Natural killer cell (primary cell): ENCODE measurements at regions not wholly inside any gene's neighbourhood (a gene's known extent, or its start where the extent isn't known, plus 50 kb on each side); places are given as distances from the start of the nearest gene placed in this dataset.

ENCODE experiments used
- ATAC-seq, 3 donors: fragments of 150-1000 bp in 2 of 3; fragments of 200-7000 bp in 1 of 3; cut with Tn5 transposase; 1 replicate in 1 of 3; 2 replicates in 2 of 3; pipeline ENCODE4 v1.10.0; 2021; ENCODE audit warnings: mild to moderate bottlenecking in 2 of 3, moderate library complexity in 2 of 3
- DNase-seq, 2 donors: peaks; one replicate each; pipeline versions ENCODE4 v3.0.0 to v3.0.0-alpha.2; 2013 to 2021; ENCODE audit warnings: mixed read lengths in 1 of 2
- H3K27ac ChIP-seq: one replicate; pipeline ENCODE4 v1.5.1; 2013; ENCODE audit warnings: mild to moderate bottlenecking, low read length
- H3K27me3 ChIP-seq: one replicate; pipeline ENCODE4 v1.6.1; 2013; ENCODE audit warnings: low read length; ENCODE audit not compliant: control insufficient read depth, insufficient read depth
- H3K36me3 ChIP-seq: one replicate; pipeline ENCODE4 v1.6.1; 2013; ENCODE audit warnings: low read length; ENCODE audit not compliant: control insufficient read depth, insufficient read depth
- H3K4me1 ChIP-seq: one replicate; pipeline ENCODE4 v1.6.1; 2013; ENCODE audit warnings: low read length; ENCODE audit not compliant: control insufficient read depth, insufficient read depth
- H3K4me3 ChIP-seq: one replicate; pipeline ENCODE4 v1.5.1; 2013; ENCODE audit warnings: low read length
- H3K9me3 ChIP-seq: one replicate; pipeline ENCODE4 v1.6.1; 2013; ENCODE audit warnings: low read length; ENCODE audit not compliant: control insufficient read depth, insufficient read depth
- H3K27ac Mint-ChIP-seq, 2 donors: one replicate each; pipeline ENCODE4 v1.8.0; 2022; ENCODE audit warnings: mild to moderate bottlenecking in 2 of 2, mixed read lengths in 2 of 2, moderate library complexity in 1 of 2
- H3K27me3 Mint-ChIP-seq, 2 donors: one replicate each; pipeline ENCODE4 v1.8.0; 2022; ENCODE audit warnings: low read depth in 2 of 2, mixed read lengths in 2 of 2
- H3K36me3 Mint-ChIP-seq: one replicate; pipeline ENCODE4 v1.8.0; 2022; ENCODE audit warnings: mixed read lengths
- H3K4me1 Mint-ChIP-seq, 2 donors: one replicate each; pipeline ENCODE4 v1.8.0; 2022; ENCODE audit warnings: mixed read lengths in 2 of 2
- H3K4me3 Mint-ChIP-seq: one replicate; pipeline ENCODE4 v1.8.0; 2022; ENCODE audit warnings: mild to moderate bottlenecking, moderate library complexity, mixed read lengths
- H3K9me3 Mint-ChIP-seq, 2 donors: one replicate each; pipeline ENCODE4 v1.8.0; 2022; ENCODE audit warnings: mixed read lengths in 2 of 2
- WGBS: methylation state at CpG from one replicate; pipeline ENCODE4 v1.1.7; 2013; ENCODE audit warnings: missing lambda C conversion rate; ENCODE audit not compliant: insufficient coverage; 5-methylcytosine and 5-hydroxymethylcytosine counted together
- intact Hi-C: fragments of 100-400 bp; cut with micrococcal nuclease; formaldehyde crosslinking; loops from one replicate; pipeline ENCODE4 v1.14.2; 2022
- TF ChIP-seq, protein P1 (sequence below): fragments of 200-600 bp; IDR thresholded peaks from one replicate; pipeline ENCODE4 v1.8.0; 2022; ENCODE audit warnings: antibody characterized with exemption

DNA sequence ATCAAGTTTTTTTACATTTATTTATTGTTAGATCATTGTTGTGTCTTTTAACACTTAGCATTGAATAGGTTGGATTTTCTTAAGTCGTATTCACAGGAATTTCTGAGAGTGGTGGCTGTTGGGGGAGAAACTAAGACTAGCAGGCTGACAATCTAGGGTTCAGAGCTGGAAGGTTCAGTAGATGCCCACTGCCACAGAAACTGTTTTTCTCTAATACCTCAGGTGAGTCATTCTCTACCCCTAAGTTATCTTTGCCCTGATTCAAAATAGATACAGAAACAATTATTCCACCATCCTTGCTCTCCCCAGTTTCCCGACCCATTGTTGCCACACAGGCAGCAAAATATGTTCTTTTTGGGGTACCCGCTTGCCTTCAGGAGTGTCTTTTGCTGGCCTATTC lies 870.8 kb upstream of the ID2 start:
- Histone ChIP-seq H3K36me3 (no peaks in the 10 kb centered on the region), H3K4me3 (no peak overlapping the region), H3K27me3 (no peaks in the 10 kb centered on the region), H3K4me1 (no peaks in the 10 kb centered on the region), H3K9me3 (no peaks in the 10 kb centered on the region), H3K27ac (no peak overlapping the region)
- 95% methylated on average over 3 of the region's 3 CpGs for WGBS
- H3K4me3 Mint-ChIP-seq: no peak overlapping the region
- intact Hi-C loops: no loop called here
- H3K9me3 Mint-ChIP-seq: no peaks in the 10 kb centered on the region
- no peak for DNase-seq
- peaks cover 0 to 4% of the 10 kb centered on the region in 2 donors for H3K4me1 Mint-ChIP-seq
- no peak overlapping the region for H3K27ac Mint-ChIP-seq
- TF ChIP-seq, protein P1, sequence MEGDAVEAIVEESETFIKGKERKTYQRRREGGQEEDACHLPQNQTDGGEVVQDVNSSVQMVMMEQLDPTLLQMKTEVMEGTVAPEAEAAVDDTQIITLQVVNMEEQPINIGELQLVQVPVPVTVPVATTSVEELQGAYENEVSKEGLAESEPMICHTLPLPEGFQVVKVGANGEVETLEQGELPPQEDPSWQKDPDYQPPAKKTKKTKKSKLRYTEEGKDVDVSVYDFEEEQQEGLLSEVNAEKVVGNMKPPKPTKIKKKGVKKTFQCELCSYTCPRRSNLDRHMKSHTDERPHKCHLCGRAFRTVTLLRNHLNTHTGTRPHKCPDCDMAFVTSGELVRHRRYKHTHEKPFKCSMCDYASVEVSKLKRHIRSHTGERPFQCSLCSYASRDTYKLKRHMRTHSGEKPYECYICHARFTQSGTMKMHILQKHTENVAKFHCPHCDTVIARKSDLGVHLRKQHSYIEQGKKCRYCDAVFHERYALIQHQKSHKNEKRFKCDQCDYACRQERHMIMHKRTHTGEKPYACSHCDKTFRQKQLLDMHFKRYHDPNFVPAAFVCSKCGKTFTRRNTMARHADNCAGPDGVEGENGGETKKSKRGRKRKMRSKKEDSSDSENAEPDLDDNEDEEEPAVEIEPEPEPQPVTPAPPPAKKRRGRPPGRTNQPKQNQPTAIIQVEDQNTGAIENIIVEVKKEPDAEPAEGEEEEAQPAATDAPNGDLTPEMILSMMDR: no peak
- no peak for ATAC-seq
- peaks cover 0 to 4% of the 10 kb centered on the region in 2 donors for H3K27me3 Mint-ChIP-seq
- no peaks in the 10 kb centered on the region for H3K36me3 Mint-ChIP-seq

DNA sequence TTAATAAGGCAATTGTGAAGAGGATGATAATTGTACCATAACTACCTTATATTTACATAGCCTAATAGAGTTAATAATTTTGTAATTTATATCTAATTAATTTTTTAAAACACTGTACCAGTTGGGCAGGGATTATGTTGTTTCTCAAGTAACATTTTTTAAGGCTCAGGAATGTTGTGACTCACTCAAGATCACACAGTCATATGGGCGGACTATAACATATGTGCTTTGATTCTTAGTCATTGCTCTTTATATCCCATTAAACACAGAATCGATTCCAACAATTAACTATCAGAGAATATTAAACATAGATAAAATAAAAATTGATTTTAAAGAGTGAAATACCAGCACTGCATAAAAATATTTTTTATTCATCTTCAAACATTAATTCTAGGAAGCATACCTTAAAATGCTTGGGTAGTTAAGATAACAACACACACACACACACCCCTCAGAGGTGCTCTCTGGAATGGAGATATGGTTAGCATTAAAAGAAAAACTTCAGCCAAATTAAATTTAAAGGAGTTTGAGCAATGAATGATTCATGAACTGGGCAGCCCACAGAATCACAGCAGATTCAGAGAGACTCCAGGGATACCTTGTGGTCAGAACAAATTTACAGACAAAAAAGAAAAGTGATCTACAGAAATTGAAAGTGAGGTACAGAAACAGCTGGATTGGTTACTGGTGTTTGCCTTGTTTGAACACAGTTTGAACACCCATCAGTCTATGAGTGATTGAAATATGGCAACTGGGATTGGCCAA lies 869.4 kb upstream of the ID2 start:
- Mint-ChIP-seq H3K27ac (no peak overlapping the region), H3K36me3 (no peaks in the 10 kb centered on the region), H3K4me1 (peaks cover 0 to 4% of the 10 kb centered on the region in 2 donors), H3K4me3 (no peak overlapping the region), H3K9me3 (no peaks in the 10 kb centered on the region), H3K27me3 (peaks cover 0 to 6% of the 10 kb centered on the region in 2 donors)
- TF ChIP-seq, protein P1: no peak
- intact Hi-C loops: no loop called here
- 100% methylated on average over 1 of the region's 2 CpGs for WGBS
- no peak overlapping the region for H3K4me3 ChIP-seq
- H3K4me1 ChIP-seq: no peaks in the 10 kb centered on the region
- DNase-seq: no peak
- no peaks in the 10 kb centered on the region for H3K9me3 ChIP-seq
- H3K36me3 ChIP-seq: no peaks in the 10 kb centered on the region
- ATAC-seq: no peak
- no peaks in the 10 kb centered on the region for H3K27me3 ChIP-seq
- no peak overlapping the region for H3K27ac ChIP-seq

DNA sequence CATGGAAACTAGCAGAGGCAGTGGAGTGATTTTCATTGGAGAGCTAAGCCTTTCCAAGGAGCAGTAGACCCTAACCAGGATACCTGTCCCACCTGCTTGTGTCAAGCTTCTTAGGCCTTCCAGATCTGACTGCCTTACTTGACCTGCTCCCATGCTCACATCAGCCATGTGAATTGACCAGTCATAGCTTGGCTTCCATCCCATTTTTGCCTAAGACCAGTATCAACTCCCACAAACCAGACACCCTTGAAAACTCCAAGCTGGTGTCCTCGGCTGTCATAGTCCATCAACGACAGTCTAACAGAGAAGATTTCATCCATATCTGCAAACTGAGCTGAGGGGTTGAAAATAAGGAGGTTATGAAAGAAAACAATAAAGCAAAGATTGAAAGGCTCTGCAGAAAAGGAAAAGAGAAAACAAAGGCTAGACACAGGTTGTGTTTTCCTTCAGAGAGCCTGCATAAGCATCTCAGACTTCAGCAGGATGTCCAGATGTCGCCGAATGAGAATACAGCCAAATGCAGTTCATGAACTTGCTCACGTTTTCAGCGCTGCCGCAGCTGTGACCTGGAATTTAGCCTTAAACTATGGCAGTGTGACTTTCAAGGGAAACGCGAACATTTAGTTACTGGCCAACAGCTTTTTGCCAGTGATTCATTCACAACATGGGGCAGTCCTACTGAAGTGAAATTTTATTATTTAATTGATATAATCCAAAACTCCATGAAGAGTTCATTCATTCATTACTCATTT lies 868.1 kb upstream of the ID2 start:
- H3K27ac Mint-ChIP-seq: no peak overlapping the region

More for the DNA sequence above, 868.1 kb upstream of the ID2 start:
- intact Hi-C loops: no loop called here
- H3K27ac ChIP-seq: no peak overlapping the region
- peaks cover 0 to 4% of the 10 kb centered on the region in 2 donors for H3K4me1 Mint-ChIP-seq
- no peaks in the 10 kb centered on the region for H3K4me1 ChIP-seq
- H3K4me3 ChIP-seq: no peak overlapping the region
- no peaks in the 10 kb centered on the region for H3K9me3 ChIP-seq
- H3K27me3 ChIP-seq: no peaks in the 10 kb centered on the region
- H3K36me3 ChIP-seq: no peaks in the 10 kb centered on the region
- WGBS: 95% methylated on average over 8 of the region's 9 CpGs
- no peaks in the 10 kb centered on the region for H3K9me3 Mint-ChIP-seq
- H3K36me3 Mint-ChIP-seq: no peaks in the 10 kb centered on the region
- H3K27me3 Mint-ChIP-seq: peaks cover 6 to 9% of the 10 kb centered on the region in 2 donors
- TF ChIP-seq, protein P1: no peak
- DNase-seq (no peak), ATAC-seq (no peak)
- H3K4me3 Mint-ChIP-seq: no peak overlapping the region
